HCT116 (cell line): ENCODE measurements at regions not wholly inside any gene's neighbourhood (a gene's known extent, or its start where the extent isn't known, plus 50 kb on each side); places are given as distances from the start of the nearest gene placed in this dataset.

Experiments used
- ELF1 ChIP-seq: IDR thresholded peaks from 2 replicates; pipeline ENCODE4 v1.6.1; 2012; ENCODE audit warnings: low read depth, borderline replicate concordance
- JUND ChIP-seq: IDR thresholded peaks from 2 replicates; pipeline ENCODE4 v1.6.1; 2012
- MAX ChIP-seq: IDR thresholded peaks from 2 replicates; pipeline ENCODE4 v1.6.1; 2012
- POLR2A ChIP-seq: IDR thresholded peaks from 2 replicates; pipeline ENCODE4 v1.7.0; 2011; ENCODE audit warnings: borderline replicate concordance; ENCODE audit not compliant: insufficient read depth, insufficient read length; ENCODE audit errors: extremely low read depth
- POLR2AphosphoS5 ChIP-seq: IDR thresholded peaks from 2 replicates; pipeline ENCODE4 v1.6.1; 2011; ENCODE audit warnings: mild to moderate bottlenecking, low read depth, low read length, moderate library complexity

GRCh38 chr6:3671382-3671781 is 80.1 kb downstream of the PXDC1 start:
- TF ChIP-seq POLR2A (no peak), JUND (no peak), MAX (no peak), ELF1 (no peak), POLR2AphosphoS5 (no peak)
